HepG2 (cell line): ENCODE measurements at regions not wholly inside any gene's neighbourhood (a gene's known extent, or its start where the extent isn't known, plus 50 kb on each side); places are given as distances from the start of the nearest gene placed in this dataset.

Experiments
- ATAC-seq: fragments of 200-7000 bp; cut with Tn5 transposase; 3 replicates; pipeline ENCODE4 v1.9.1; 2020; ENCODE audit warnings: mild to moderate bottlenecking, moderate library complexity
- BruUV-seq: library from RNA; stranded (reverse); fragments of 400-500 nt; replicated peaks from 2 replicates; lab custom pipeline; 2021; lab: Mats Ljungman, UMichigan
- CTCF ChIA-PET: fragments of 300-600 bp; formaldehyde crosslinking; extraction: SDS; loops from one replicate; lab custom pipeline; 2021; ENCODE audit warnings: low total read pairs, inconsistent platforms, low intra/inter-chr PET ratio; lab: Yijun Ruan, JAX
- POLR2A ChIA-PET: fragments of 350-600 bp; sonication (Branson Sonifier 250); formaldehyde crosslinking; loops from one replicate; lab custom pipeline; 2020; ENCODE audit warnings: antibody characterized with exemption, inconsistent platforms; lab: Yijun Ruan, JAX
- DNase-seq: peaks from one replicate; pipeline ENCODE4 v3.0.0-alpha.2; 2015; ENCODE audit warnings: low spot score
- FAIRE-seq: peaks from 3 replicates; lab custom pipeline; 2011; peaks lifted over from hg19 to GRCh38; lab: Jason Lieb, UNC
- H2AFZ ChIP-seq: one replicate; pipeline ENCODE4 v1.6.1; 2011; ENCODE audit warnings: low read length, inconsistent platforms
- H3K27ac ChIP-seq: fragments of 300-600 bp; 3 replicates; pipeline ENCODE4 v1.8.0; 2011; ENCODE audit warnings: mixed run types, mild to moderate bottlenecking, mixed read lengths, low read length, inconsistent platforms; ENCODE audit not compliant: insufficient read depth; ENCODE audit errors: extremely low read length
- H3K27me3 ChIP-seq, 2 experiments: fragments of 200-600 bp in 1 of 2; 2 replicates in 1 of 2; 3 replicates in 1 of 2; pipeline versions ENCODE4 v1.6.0 to v1.8.0; 2011; ENCODE audit warnings: low read length in 2 of 2, mild to moderate bottlenecking in 2 of 2, moderate library complexity in 2 of 2, inconsistent platforms in 1 of 2; ENCODE audit not compliant: insufficient read depth in 2 of 2, control insufficient read depth in 1 of 2
- H3K36me3 ChIP-seq, 2 experiments: fragments of 200-600 bp in 1 of 2; replicated peaks in 1 of 2; 2 replicates in 1 of 2; 3 replicates in 1 of 2; pipeline versions ENCODE4 v1.5.1 to v1.8.0; 2011; ENCODE audit warnings: low read length in 2 of 2, inconsistent platforms in 1 of 2; ENCODE audit not compliant: insufficient read depth in 2 of 2, control insufficient read depth in 1 of 2
- H3K4me1 ChIP-seq: 2 replicates; pipeline ENCODE4 v1.5.1; 2012; ENCODE audit warnings: low read length, inconsistent platforms; ENCODE audit not compliant: insufficient read depth
- H3K4me2 ChIP-seq: 2 replicates; pipeline ENCODE4 v1.6.0; 2011; ENCODE audit warnings: low read depth, low read length, inconsistent platforms
- H3K4me3 ChIP-seq, 3 experiments: fragments of 200-600 bp in 1 of 3; sonication (generic), shearing (Covaris generic) in 1 of 3; replicated peaks in 1 of 3; 2 replicates each; pipeline ENCODE4 v1.5.1; 2011 to 2016; ENCODE audit warnings: low read length in 3 of 3, inconsistent platforms in 2 of 3, low read depth in 2 of 3, mild to moderate bottlenecking in 2 of 3, control low read depth in 1 of 3, mixed read lengths in 1 of 3; ENCODE audit not compliant: insufficient read depth in 1 of 3
- H3K79me2 ChIP-seq: one replicate; pipeline ENCODE4 v1.6.1; 2011; ENCODE audit warnings: low read length, inconsistent platforms; ENCODE audit not compliant: insufficient read depth
- H3K9ac ChIP-seq: 2 replicates; pipeline ENCODE4 v1.6.0; 2011; ENCODE audit warnings: mild to moderate bottlenecking, low read depth, low read length, inconsistent platforms; ENCODE audit not compliant: insufficient read depth
- H3K9me3 ChIP-seq: 2 replicates; pipeline ENCODE4 v1.5.1; 2012; ENCODE audit warnings: mild to moderate bottlenecking, low read length
- H4K20me1 ChIP-seq: 2 replicates; pipeline ENCODE4 v1.6.0; 2011; ENCODE audit warnings: inconsistent platforms, mild to moderate bottlenecking, low read length, moderate library complexity; ENCODE audit not compliant: insufficient read depth
- ATAD3A ChIP-seq: sonication (generic); formaldehyde crosslinking; IDR thresholded peaks from 2 replicates; pipeline ENCODE4 v1.4.0; 2020; ENCODE audit warnings: missing genetic modification reagents
- IKZF4 ChIP-seq: sonication (generic); formaldehyde crosslinking; IDR thresholded peaks from 2 replicates; pipeline ENCODE4 v1.5.1; 2020; ENCODE audit warnings: borderline replicate concordance, mild to moderate bottlenecking, low read depth, missing genetic modification reagents; ENCODE audit errors: not compliant biosample characterization
- KMT2B ChIP-seq: IDR thresholded peaks from 2 replicates; pipeline ENCODE4 v1.6.1; 2016; ENCODE audit warnings: missing genetic modification reagents, missing compliant biosample characterization
- MTF1 ChIP-seq: sonication (generic); formaldehyde crosslinking; IDR thresholded peaks from 2 replicates; pipeline ENCODE4 v1.5.0; 2020; ENCODE audit warnings: missing genetic modification reagents
- SPEN ChIP-seq: sonication (generic); formaldehyde crosslinking; IDR thresholded peaks from 2 replicates; pipeline ENCODE4 v1.5.1; 2020; ENCODE audit warnings: low read depth, mild to moderate bottlenecking, missing genetic modification reagents
- SSRP1 ChIP-seq: IDR thresholded peaks from 2 replicates; pipeline ENCODE4 v1.6.1; 2016; ENCODE audit warnings: control low read depth
- ZNF644 ChIP-seq: IDR thresholded peaks from 2 replicates; pipeline ENCODE4 v1.6.1; 2016; ENCODE audit warnings: low read depth
- ZSCAN12 ChIP-seq: sonication (generic); formaldehyde crosslinking; IDR thresholded peaks from 2 replicates; pipeline ENCODE4 v1.9.0; 2021; ENCODE audit warnings: mild to moderate bottlenecking, missing genetic modification reagents
- WGBS: methylation state at CpG from one replicate; pipeline ENCODE4 v1.1.6; 2017; ENCODE audit warnings: low lambda C conversion rate; 5-methylcytosine and 5-hydroxymethylcytosine counted together
- in situ Hi-C: cut with HindIII; loops from 2 replicates; pipeline ENCODE4 v1.10.0; 2017; ENCODE audit warnings: low pct_unique_long_range_greater_than_20kb; ENCODE audit not compliant: extremely low pct_ligation_motif_present
- intact Hi-C: fragments of 100-400 bp; cut with micrococcal nuclease; formaldehyde crosslinking; loops from one replicate; pipeline ENCODE4 v1.10.0; 2022; ENCODE audit not compliant: unreplicated experiment
- TF ChIP-seq, protein P1 (sequence below): sonication (generic); formaldehyde crosslinking; IDR thresholded peaks from 2 replicates; pipeline ENCODE4 v1.4.0; 2020; ENCODE audit warnings: mild to moderate bottlenecking, missing genetic modification reagents

DNA sequence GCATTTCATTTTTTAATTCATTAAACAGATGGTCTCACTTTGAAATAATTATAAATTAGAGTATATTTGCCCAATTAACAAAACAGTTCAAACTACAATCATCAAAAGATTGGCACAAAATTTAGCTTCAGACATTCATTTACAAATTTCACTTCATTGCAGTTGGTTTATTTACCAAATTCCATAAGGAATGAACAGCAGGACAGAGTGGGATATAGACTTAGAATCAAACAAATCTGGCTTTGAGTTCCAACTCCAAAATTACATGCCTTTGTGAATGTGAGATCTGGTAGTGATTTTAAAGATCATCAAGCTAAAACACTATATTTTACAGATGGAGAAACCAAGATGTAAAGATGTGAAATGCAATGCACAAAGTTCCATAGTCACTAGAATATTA, 310.7 kb upstream of the CNTN5 start (continued):
- TF ChIP-seq SSRP1 (CRISPR knock-in tag) (no peak), ATAD3A (no peak)

DNA sequence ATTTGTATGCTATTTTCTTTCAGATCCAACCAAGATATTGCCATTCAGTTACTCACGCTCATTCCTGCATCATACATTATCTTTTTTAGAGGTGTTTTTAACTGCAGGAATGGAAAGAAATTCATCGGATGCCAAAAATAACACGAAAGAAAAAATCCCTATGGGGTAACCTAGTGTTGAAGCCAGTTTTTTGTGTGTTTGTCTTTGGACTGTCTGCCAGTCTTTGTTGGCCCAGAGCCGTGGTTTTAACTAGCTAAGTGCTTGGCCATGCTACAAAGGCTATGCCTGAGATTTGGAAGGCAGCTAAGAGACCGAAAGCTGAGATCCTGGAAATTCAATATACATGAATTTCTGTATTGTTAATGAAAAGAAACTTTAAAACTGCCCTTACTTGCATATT, 309.8 kb upstream of the CNTN5 start:
- H3K4me3 ChIP-seq: no peak overlapping the region
- ChIA-PET POLR2A (no interaction called here), CTCF (no interaction called here)
- peaks cover 6% of the 10 kb centered on the region for H3K9me3 ChIP-seq
- no TSS peak for BruUV-seq
- no peak overlapping the region for H3K27ac ChIP-seq
- no peaks in the 10 kb centered on the region for H3K4me1 ChIP-seq
- intact Hi-C loops (no loop called here), in situ Hi-C loops (no loop called here)
- no peaks in the 10 kb centered on the region for H3K36me3 ChIP-seq
- FAIRE-seq (no peak), DNase-seq (no peak), ATAC-seq (no peak)
- H3K79me2 ChIP-seq: no peaks in the 10 kb centered on the region
- H4K20me1 ChIP-seq: no peaks in the 10 kb centered on the region
- no peak for TF ChIP-seq ZSCAN12 (CRISPR knock-in tag)
- no peak for TF ChIP-seq SPEN (CRISPR knock-in tag)
- TF ChIP-seq KMT2B (CRISPR knock-in tag): no peak
- TF ChIP-seq, protein P1, sequence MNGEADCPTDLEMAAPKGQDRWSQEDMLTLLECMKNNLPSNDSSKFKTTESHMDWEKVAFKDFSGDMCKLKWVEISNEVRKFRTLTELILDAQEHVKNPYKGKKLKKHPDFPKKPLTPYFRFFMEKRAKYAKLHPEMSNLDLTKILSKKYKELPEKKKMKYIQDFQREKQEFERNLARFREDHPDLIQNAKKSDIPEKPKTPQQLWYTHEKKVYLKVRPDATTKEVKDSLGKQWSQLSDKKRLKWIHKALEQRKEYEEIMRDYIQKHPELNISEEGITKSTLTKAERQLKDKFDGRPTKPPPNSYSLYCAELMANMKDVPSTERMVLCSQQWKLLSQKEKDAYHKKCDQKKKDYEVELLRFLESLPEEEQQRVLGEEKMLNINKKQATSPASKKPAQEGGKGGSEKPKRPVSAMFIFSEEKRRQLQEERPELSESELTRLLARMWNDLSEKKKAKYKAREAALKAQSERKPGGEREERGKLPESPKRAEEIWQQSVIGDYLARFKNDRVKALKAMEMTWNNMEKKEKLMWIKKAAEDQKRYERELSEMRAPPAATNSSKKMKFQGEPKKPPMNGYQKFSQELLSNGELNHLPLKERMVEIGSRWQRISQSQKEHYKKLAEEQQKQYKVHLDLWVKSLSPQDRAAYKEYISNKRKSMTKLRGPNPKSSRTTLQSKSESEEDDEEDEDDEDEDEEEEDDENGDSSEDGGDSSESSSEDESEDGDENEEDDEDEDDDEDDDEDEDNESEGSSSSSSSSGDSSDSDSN (CRISPR knock-in tag): no peak
- TF ChIP-seq IKZF4 (CRISPR knock-in tag): no peak
- TF ChIP-seq MTF1 (CRISPR knock-in tag): no peak
- TF ChIP-seq ZNF644 (CRISPR knock-in tag): no peak
- H2AFZ ChIP-seq: no peak overlapping the region
- H3K27me3 ChIP-seq: no peaks in the 10 kb centered on the region
- H3K4me2 ChIP-seq: no peak overlapping the region
- WGBS: 14% methylated on average over 5 of the region's 5 CpGs
- H3K9ac ChIP-seq: no peak overlapping the region
